ENCODE measurements at regions not wholly inside any gene's neighbourhood (a gene's known extent, or its start where the extent isn't known, plus 50 kb on each side); places are given as distances from the start of the nearest gene placed in this dataset.

DNA sequence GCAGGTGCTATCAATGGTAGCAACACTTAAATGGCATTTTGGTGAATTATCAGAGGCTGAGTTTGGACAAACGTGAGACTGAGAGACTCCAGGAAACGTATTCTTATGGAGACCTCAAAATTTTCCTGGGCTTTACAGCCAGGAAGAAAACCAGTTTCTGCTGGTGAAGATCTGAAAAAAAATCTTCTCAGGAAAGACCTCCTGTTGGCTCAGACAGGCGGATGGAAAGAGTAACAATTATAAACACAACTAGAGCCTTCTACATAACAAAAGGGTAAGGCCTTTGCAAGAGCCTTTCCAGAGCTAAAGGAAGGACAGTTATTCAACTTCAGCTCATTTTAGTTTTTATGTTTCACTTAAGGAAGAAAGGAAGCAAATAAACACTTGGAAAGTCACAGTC, 274.4 kb downstream of the THBS2 start:
- DNase-seq (ENCODE audit: low read depth in 3 of 3, low spot score in 1 of 3): no peak

DNA sequence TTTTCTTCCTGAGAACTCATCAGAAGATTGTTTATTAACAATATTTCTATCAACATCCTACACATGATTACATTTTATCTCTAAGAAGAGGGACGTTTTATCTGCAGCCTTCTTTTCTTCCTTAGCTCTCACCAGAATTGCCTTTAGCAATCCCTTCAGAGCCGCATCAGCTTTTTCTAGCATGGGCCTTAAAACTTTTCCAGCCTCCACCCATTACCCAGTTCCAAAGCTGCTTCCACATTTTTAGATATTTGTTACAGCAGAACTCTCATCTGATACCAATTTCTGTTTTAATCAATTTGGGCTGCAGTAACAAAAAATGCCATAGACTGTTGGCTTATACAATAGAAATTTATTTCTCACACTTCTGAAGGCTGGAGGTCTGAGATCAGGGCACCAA, 281.5 kb downstream of the THBS2 start:
- DNase-seq (ENCODE audit: low read depth in 3 of 3, low spot score in 1 of 3): no peak

DNA sequence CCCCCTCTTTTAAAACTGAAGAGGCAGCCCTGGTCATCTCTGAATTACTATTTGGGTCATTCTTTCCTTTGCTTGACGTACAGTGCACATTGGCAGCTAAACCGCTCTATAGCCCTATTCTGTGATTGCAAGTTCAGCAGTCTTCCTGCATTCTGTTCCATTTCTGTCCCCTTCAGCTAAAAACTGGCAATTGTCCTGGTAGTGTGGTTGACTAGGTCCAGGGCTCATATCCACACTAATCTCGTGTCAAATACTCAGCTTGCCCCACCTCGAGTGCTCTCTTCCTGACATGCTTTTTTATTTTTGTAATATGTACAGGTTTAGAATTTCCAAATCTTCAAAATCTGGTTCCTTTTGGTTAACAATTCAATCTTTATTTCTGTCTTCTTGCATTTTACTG, 282.1 kb downstream of the THBS2 start:
- DNase-seq (ENCODE audit: low read depth in 3 of 3, low spot score in 1 of 3): no peak

DNA sequence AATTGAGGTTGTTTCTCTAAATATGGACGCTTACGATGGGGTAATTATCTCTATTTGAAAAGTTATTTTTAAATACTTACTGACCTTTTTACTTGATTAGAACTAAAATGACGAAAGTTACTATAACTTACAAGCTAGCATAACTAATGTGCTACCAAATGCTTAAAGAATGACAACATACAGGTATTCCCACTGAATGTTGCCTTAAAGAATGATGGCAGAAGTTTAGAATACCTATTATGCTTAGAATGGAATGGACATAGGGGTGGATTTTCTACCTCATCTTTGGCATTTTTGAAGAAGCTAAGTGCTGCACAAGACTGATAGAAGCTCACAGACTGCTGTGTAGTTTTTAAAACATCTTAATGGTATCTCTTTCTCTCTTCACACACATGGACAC, 284.8 kb downstream of the THBS2 start:
- DNase-seq (ENCODE audit: low read depth in 3 of 3, low spot score in 1 of 3): no peak

DNA sequence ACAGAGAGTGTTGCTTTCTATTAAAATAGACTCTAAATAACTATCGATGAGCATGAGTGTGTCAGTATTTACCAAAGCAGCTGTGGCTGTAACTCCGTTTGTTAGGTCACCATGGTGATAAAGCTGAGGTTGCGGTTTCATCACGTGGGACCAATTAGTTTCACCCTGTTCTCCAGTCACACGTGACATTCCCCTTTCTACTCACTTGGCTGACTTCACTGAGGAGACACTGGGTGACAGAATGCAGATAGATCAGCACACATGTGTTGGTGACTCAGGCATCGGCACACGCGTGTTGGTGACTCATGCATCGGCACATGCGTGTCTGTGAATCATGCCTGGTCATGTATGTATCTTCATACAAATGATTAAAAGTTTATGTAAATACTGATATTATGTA, 285.4 kb downstream of the THBS2 start:
- no peak for DNase-seq (ENCODE audit: low read depth in 3 of 3, low spot score in 1 of 3)

DNA sequence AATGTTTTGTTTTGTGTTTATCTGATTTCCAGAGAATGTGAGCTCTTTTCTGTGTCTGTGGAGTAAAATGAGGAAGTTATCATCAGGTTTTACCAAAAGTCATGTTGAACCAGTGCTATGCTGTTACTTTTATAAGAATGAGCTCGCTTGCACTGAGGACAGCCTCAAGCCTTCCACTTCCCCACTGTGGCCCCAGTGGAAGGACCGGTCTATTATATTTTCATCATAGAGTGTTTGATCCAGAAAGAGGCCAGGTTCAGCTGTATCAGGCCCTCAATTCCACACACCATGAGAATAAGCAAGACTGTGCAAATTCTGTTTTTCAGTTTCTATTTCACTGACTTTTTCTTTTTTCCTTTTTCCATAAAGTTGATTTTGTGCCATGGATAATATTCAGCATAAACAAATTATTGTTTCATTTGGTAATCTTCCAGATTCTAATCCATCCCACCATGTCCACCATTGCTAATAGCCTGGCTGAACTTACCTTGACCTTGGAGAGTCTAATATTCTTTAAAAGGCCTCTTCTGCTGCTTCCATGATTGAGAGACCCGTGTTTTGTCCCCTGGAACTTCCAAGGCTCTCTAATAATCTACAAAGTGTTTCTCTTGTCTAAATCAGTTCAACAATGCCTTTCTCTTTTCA, 286.2 kb downstream of the THBS2 start:
- no peak for DNase-seq (ENCODE audit: low read depth in 3 of 3, low spot score in 1 of 3)

DNA sequence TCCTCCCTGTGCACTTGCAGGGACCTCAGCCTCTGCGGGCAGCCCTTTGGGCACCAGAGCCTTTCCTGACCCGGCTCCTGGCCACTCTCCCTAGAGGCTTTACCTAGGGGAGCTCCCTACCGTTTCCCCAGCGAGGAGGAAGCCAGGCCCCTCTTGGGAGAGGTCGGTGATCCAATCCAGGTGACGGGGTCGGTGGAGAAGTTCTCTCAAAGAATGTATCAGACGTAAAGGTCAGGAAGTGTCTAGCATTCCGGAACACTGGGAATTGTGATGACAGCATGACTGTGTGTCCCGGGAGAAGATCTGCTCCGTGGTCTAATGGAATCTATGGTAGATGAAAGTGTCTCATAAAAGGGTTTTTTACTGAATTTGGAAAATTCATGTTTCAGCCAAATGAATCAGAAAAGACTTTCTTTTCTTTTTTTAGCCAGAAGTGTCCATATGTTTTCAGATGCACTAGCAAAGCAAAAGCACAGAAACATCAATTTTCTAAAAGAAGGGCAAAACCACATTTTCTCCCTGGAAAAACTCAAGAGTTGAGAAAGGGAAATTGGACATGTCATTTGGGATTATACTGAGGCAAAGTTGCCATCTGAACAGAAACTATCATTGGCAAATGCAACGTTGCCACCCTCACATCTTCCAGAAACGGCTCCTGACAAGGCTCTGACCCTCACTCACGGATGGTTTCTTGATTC, 289.4 kb downstream of the THBS2 start:
- DNase-seq (ENCODE audit: low read depth in 3 of 3, low spot score in 1 of 3): no peak

DNA sequence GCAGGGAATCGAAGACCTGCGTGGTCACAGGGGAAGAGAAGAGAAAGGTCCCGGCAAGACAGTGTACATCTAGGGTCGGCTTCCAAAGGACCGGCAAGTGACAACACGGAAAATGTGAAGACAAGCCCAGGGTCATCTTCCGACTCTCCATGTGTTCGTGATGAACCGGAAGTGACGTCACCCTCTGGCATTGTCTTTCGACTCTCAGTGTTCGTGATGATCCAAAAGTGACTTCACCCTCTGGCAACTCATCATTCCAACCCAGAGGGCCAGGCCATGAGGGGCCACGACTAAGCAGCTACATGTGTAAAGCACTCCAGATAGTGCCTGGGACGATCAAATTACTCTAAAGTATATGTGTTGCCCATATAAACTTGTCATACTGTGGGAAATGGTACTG, 290.8 kb downstream of the THBS2 start:
- DNase-seq (ENCODE audit: low read depth in 3 of 3, low spot score in 1 of 3): no peak

DNA sequence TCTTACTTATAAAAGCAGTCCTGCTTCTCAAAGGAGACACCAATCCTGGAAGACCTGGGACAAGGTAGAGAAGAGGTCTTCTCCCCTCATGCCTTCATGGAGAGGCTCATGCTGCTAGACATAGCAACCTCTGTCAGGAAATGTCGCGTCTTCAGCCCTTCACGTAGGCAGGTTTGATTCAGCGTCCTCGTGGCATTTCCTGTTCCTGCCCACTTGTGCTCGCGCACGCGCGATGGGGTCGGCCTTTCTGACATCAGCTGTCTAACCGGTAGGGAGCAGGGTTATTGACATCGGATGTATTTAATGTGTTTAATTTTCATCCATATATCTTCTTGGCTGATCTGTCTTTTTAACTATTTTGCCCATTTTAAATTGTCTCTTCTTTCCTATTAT, 292.4 kb downstream of the THBS2 start:
- no peak for DNase-seq (ENCODE audit: low read depth in 3 of 3, low spot score in 1 of 3)

DNA sequence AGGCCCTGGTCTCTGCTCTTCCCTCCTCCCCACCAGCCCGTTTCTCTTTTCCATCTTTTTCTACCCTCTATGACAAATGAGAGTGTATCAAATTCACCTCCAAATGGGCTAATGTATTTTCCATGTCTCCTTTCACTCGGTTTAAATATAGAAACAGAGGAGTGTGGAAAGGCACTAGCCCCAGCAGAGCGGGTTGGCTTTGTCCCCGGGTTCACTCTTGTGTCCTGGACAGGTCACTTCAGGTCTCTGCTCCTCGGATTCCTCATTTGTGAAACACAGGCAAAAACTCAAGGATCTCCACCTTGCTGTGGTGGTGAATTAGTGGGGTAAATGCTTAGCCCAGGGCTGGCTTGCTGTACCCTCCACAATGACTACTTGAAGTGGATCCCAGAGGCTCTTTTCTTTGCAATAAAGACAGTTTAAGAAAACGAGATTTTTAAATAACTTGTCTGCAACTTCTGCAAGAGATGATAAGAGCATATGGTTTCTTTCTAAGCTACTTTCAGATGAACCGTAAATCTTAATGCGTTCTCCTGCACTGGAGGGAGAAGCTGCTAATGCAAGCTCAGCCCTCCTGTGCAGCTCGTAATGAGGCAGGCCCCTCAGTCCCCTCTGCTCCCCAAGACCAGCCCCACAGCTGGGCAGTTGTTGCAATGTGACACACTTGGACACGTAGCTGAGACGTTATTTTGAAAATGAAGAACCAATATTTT, 292.9 kb downstream of the THBS2 start:
- DNase-seq (ENCODE audit: low read depth in 3 of 3, low spot score in 1 of 3): no peak

DNA sequence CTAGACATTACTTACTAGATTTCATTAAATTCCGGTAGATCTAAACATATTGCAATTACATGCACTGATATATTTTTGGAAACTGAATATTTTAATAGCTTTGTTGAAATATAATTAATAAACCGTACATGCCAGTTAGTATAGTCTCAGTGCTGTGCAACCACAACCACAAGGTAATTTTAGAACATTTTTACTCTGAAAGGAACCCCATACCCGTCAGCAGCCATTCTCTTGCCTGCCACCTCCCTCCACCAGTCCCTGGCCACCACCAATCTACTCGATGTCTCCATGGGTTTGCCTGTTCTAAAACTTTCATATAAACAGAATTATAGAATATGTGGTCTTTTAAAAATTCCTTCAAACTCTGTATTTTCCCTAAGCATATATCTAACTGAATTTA, 293.9 kb downstream of the THBS2 start:
- DNase-seq (ENCODE audit: low read depth in 3 of 3, low spot score in 1 of 3): no peak

DNA sequence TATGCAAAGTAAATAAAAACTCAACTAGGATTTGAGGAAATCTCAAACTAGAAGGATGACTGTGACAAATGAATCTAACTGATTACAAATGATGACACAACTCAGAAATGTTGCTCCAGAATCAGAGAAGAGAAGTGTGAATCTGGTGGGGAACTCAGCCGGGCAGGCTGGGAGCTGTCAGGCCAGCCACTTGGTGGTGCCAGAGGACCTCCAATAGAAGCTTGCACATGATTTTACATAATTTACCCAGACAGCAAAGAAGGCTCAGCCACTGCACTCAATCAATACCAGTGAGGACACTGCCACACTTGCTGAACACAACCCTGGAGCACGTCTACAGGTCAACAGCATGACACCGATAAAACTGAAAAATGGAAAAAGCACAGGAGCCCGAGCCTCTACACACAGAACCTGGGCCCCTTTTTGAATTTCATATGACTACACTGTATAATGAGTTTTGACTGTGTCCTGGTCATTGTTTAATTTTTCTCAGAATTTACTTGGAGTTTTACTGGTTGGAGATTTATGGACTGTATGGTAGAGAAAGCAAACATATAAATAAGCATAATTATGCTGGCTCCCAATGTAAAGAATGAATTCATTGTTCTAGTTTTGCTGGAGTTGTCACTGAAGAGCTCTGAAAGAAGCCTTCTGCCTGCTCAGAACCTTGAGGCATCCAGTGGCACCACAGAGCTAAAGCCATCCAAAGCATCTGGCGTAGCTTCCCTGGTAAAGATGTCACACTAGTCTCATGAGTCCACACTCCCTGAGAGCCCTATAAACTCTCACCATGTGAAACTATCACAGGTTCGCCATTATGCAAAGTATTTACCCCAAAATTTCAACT, 296.5 kb downstream of the THBS2 start:
- DNase-seq (ENCODE audit: low read depth in 3 of 3, low spot score in 1 of 3): peak in 1 of 3 donors; percentile 8

DNA sequence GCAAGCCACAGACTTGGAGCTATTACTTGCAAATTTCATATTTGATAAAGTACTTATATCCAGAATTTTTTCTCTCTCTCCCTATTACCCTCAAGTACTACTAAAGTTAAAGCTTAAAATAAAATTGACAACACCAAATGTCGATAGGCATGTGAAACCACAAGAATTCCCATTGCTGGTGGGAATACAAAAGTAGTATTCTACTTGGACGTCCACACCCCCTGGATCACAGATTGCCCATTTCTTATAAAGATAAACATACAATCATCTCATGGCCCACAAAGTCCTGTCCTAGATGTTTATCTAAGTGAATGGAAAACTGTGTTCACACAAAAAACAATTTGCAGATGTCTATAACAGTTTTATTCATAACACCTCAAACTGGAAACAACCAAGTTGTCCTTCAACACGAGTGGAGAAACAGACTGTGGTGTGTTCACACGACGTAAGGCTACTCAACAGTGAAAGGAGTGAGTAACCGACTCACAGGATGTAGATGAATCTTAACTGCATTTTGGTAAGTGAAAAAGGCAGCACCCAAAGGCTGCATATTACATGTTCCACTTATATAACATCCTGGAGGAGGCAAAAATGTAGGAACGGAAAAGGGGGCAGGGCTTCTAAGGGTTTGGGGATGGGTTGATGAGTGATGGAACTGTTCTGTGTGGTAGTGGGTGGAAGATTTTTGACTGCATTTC, 297.4 kb downstream of the THBS2 start:
- DNase-seq (ENCODE audit: low read depth in 3 of 3, low spot score in 1 of 3): no peak

DNA sequence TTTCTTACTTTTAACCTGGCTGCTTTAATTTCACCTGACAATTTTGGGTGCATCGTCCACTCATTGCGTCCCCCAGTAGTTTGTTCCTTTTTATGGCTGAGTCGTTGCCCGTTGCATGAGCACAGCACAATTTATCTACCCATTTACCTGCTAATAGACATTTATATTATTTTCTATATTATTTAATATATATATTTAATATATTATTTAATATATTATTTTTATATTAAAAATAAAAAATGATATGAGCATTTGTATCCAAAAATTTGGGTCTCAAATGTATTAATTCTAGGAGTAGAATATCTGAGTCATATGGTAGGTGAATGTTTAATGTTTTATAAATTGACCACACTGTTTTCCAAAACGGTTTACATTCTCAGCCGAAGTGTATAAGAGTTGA, 300.2 kb downstream of the THBS2 start:
- no peak for DNase-seq (ENCODE audit: low read depth in 3 of 3, low spot score in 1 of 3)

DNA sequence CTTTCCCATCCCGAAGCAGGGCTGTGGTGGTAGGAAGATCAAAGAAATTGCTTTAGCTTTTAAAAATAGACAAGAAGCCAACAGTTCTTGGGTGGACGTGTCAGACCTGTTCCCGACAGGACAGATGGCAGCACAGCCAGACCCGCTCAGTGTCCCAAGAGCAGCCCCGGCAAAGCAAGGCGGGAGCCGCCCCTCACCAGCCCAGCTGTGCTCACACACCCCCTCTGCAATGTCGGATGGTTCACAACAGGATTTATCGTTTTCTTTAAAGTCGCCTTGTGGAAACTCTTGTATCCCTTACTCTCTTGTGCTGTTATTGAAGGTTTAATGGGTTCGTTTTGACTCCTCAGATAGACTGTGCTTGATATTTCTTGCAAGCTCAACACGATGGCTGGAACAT, 302.4 kb downstream of the THBS2 start:
- DNase-seq (ENCODE audit: low read depth in 3 of 3, low spot score in 1 of 3): no peak

DNA sequence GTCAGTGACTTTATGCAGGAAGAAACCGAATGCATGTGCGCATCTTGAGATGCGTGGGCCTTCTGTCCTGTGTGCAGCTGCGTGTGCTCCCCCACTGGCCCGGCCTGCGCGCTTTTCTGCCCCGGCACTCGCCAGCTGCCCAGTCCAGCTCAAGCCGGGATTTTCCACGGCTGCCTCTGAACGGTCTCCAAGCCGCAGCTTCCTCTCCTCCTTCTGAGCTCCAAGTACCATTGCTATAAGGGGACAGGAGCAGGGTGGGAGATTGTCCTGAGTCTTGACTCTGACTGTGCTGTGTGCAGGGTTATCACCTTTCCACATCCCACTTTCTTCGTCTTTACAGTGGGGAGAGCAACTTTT, 302.8 kb downstream of the THBS2 start:
- no peak for DNase-seq (ENCODE audit: low read depth in 3 of 3, low spot score in 1 of 3)

DNA sequence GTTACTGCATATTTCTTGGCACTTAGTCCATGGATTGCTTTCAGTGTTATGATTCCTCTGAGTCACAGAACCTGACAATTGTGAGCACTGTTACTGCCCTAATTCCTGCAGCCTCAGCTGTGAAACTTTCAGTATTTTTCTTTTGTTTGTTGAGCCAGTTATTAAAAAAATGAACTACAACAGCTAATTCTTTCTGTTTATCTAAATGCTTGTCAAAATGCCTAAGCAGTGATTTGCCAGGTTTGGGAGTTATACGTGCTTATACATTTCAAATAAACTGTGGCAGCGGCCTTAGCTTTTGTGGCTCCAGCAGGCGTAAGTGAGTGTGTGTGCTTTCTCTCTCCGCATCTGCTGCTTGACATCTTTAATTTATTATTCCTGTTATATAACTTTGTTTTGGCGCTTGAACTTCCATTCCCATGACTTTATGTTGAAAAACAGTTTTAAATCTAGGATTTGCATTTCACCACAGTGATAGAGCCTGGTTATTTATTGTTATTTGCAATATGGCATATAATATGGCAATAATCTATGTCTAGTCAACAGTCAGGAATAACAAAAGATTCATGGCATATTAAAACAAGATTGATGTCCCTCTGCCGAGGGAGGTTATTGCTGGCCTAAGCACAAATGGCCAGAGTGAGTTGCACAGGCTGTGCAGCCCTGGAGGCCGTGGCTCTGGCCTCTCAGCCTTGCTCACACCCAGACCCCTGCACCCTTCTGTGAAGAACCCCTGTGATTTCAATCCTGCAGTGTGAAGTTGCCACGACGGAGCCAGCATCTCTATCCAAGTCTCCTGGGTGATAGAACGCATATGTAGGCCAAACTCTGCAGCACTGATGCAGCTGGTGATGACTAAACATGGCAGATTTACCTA, 303.4 kb downstream of the THBS2 start:
- DNase-seq (ENCODE audit: low read depth in 3 of 3, low spot score in 1 of 3): no peak

DNA sequence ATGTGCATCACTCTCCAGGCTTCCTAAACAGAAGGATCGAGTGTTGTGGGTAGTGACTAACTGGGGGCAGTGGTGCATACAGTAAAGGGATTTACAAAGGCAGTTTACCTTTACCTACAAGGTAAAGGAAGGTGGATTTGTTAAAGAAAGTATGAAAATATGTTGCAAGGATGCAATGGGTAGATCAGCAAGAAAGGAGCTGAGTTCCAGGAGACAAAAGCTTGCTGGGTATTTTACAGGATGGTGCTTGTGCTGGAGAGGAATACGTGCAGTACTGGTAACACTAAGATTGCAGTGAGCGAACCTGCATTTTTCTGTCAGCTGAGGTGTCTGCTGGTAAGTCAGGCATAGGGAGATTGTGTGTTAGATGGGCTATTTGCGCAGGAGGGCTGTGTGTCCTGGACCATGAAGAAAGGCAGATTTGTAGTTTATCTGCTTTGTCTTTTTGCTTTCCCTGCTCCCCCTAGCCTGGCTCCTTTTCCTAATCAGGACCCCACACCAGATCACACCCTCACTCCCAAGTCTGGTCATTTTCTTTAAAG, 304.6 kb downstream of the THBS2 start:
- DNase-seq (ENCODE audit: low read depth in 3 of 3, low spot score in 1 of 3): no peak

DNA sequence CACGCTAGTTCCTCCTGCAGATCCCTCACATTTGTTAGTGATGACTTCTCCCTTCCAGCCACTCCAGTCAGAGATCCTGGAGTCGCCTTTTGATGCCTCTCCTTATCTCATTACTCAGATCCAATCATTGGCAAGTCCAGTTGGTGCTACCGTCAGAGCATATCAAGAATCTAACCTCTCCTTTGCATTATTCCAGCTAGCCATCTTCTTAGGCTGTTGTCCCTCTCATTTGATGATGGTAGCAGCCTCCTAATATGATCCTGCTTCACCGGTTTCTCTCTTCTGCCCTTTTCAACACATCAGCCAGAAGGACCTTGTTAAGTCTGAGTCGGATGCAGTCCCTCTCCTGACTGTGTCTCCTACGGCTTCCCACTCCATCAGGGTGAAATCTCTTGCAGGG, 305.6 kb downstream of the THBS2 start:
- no peak for DNase-seq (ENCODE audit: low read depth in 3 of 3, low spot score in 1 of 3)
